GM12891 (cell line): ENCODE measurements at regions not wholly inside any gene's neighbourhood (a gene's known extent, or its start where the extent isn't known, plus 50 kb on each side); places are given as distances from the start of the nearest gene placed in this dataset.

Source experiments
- DNase-seq: peaks from one replicate; pipeline ENCODE4 v3.0.0; 2011; ENCODE audit warnings: low spot score; ENCODE audit not compliant: insufficient read length
- FAIRE-seq: peaks from 2 replicates; lab custom pipeline; 2011; peaks lifted over from hg19 to GRCh38; lab: Jason Lieb, UNC
- PAX5 ChIP-seq: IDR thresholded peaks from 2 replicates; pipeline ENCODE4 v1.6.1; 2011; ENCODE audit warnings: low read length, moderate library complexity, mild to moderate bottlenecking; ENCODE audit not compliant: insufficient read depth, severe bottlenecking
- POLR2A ChIP-seq: IDR thresholded peaks from 2 replicates; pipeline ENCODE4 v1.6.1; 2011; ENCODE audit warnings: low read depth, low read length, control low read depth
- POLR2AphosphoS5 ChIP-seq: IDR thresholded peaks from 2 replicates; pipeline ENCODE4 v1.6.1; 2011; ENCODE audit warnings: low read depth, low read length, control low read depth
- POU2F2 ChIP-seq: IDR thresholded peaks from 2 replicates; pipeline ENCODE4 v1.6.1; 2011; ENCODE audit warnings: low read depth, mild to moderate bottlenecking, control low read depth, low read length, moderate library complexity
- SPI1 ChIP-seq: IDR thresholded peaks from 2 replicates; pipeline ENCODE4 v1.6.1; 2011; ENCODE audit warnings: low read depth, low read length, control low read depth
- TAF1 ChIP-seq: IDR thresholded peaks from 2 replicates; pipeline ENCODE4 v1.6.1; 2011; ENCODE audit warnings: low read depth, low read length, control low read depth

DNA sequence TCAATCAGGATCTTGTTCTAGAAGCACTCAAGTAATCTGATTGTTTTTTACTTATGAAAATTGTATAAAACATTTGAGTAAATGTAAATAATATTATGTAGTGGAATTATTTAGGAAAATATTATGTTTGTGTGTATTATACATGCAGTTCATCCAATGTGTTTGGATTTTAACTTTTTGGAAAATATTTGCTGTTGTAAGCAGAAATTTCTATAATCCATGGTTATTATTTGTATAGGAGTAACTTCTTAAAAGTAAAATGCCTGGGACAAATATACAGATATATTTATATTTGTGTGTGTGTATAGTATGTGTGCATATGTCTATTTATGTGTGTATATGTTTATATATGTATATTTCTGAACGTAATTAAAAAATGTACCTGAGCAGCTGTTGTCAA lies 1394.6 kb upstream of the AGA start:
- TF ChIP-seq POLR2A (no peak), TAF1 (no peak), SPI1 (no peak), POLR2AphosphoS5 (no peak), POU2F2 (no peak), PAX5 (no peak)
- no peak for DNase-seq
- FAIRE-seq, result no peak

GRCh38 chr4:178838776-178839175 lies 1396.5 kb upstream of the AGA start:
- FAIRE-seq (no peak), DNase-seq (no peak)
- TF ChIP-seq POLR2A (no peak), TAF1 (no peak), PAX5 (no peak), SPI1 (no peak), POLR2AphosphoS5 (no peak), POU2F2 (no peak)

DNA sequence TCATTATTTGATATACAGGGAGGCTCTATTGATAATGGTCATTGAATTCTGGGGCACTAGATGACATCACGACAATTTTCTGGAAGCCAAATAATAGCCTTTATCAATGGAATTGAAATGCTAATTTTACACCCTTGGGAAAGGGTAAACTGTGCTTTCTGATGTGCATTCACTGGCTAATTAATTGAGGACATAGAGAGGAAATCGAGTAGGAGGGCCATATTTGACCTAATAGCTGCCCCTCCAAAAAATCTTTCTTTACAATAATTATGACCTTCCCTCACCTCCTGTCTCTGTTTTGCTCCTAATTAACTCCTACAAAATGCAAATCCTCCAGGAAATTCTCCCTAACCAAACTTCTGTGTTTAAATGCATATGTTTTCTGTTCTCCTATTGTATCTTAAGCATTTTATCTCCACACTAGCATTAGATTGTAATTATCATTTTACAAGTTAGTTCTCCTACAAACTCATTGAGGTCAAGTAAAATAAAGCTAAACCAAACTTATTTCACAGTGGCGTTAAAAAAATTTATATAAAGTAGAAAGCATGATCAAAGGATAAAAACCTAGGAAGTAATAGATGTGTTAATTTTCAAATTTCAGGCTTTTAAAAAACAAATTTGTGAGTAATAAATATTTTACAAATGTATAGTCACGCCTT lies 1414.0 kb upstream of the AGA start:
- no peak for TF ChIP-seq POU2F2
- no peak for TF ChIP-seq POLR2AphosphoS5
- no peak for TF ChIP-seq TAF1
- no peak for TF ChIP-seq SPI1
- TF ChIP-seq PAX5, result no peak
- TF ChIP-seq POLR2A, result no peak
- no peak for FAIRE-seq
- DNase-seq, result no peak

- TF ChIP-seq SPI1 (no peak), POLR2AphosphoS5 (no peak), PAX5 (no peak), POU2F2 (no peak), POLR2A (no peak), TAF1 (no peak)
- FAIRE-seq, result no peak
- DNase-seq, result no peak
Observed at GRCh38 chr4:178871476-178871875, 1429.2 kb upstream of the AGA start.

GRCh38 chr4:178881937-178882336 lies 1439.7 kb upstream of the AGA start:
- FAIRE-seq, result no peak
- no peak for DNase-seq
- TF ChIP-seq POLR2A, result no peak
- TF ChIP-seq POU2F2, result no peak
- no peak for TF ChIP-seq PAX5
- no peak for TF ChIP-seq SPI1
- no peak for TF ChIP-seq POLR2AphosphoS5
- no peak for TF ChIP-seq TAF1

GRCh38 chr4:178894126-178894525 lies 1451.9 kb upstream of the AGA start:
- FAIRE-seq, result no peak
- DNase-seq, result no peak
- TF ChIP-seq TAF1 (no peak), POU2F2 (no peak), POLR2A (no peak), POLR2AphosphoS5 (no peak), SPI1 (no peak), PAX5 (no peak)

DNA sequence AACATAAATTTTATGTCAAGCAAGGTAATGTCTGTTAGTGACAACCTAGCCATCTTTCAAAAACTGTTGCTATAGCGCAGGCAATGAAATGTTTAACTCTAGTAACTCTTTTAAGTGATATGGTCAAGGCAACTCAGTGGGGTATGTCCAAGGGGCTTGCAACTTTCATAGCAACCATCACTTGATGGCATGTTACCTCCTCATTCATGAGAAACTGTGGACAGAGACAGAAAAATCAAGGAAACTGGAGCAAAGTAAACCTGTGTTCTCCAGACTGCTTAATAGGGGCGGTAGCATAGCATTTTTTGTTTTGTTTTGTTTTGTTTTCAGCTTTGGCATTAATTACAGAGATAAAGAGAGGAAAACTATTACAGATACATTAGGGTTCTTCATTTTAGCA lies 1456.8 kb upstream of the AGA start:
- TF ChIP-seq SPI1, result no peak
- no peak for TF ChIP-seq PAX5
- no peak for TF ChIP-seq POLR2AphosphoS5
- TF ChIP-seq POLR2A, result no peak
- no peak for TF ChIP-seq TAF1
- DNase-seq, result no peak
- no peak for FAIRE-seq

- no peak for DNase-seq
- no peak for FAIRE-seq
- no peak for TF ChIP-seq POU2F2
- no peak for TF ChIP-seq TAF1
- no peak for TF ChIP-seq POLR2A
- TF ChIP-seq SPI1, result no peak
- TF ChIP-seq POLR2AphosphoS5, result no peak
- no peak for TF ChIP-seq PAX5
Observed at GRCh38 chr4:178917756-178918155, 1475.5 kb upstream of the AGA start.

- no peak for DNase-seq
- TF ChIP-seq TAF1 (no peak), POU2F2 (no peak), POLR2AphosphoS5 (no peak), POLR2A (no peak), SPI1 (no peak), PAX5 (no peak)
- FAIRE-seq, result no peak
Observed at GRCh38 chr4:178937130-178937529, 1494.9 kb upstream of the AGA start.

DNA sequence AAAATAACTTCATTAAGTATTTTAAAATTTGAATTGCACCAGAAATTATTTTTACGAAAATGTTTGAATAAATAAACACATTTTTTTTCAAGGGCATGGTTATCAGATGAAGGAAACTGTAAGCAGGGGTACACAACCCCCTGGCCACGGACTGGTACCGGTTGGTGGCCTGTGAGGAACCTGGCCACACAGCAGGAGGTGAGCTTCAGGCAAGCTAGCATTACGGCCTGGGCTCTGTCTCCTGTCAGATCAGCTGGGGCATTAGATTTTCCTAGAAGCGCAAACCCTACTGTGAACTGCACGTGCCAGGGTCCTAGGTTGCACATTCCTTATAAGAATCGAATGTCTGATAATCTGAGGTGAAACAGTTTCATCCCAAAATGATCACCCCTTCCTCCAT lies 1499.7 kb upstream of the AGA start:
- FAIRE-seq (no peak), DNase-seq (no peak)
- TF ChIP-seq PAX5 (no peak), POU2F2 (no peak), POLR2A (no peak), TAF1 (no peak), POLR2AphosphoS5 (no peak), SPI1 (no peak)
